CD14-positive monocyte (primary cell): ENCODE measurements at regions not wholly inside any gene's neighbourhood (a gene's known extent, or its start where the extent isn't known, plus 50 kb on each side); places are given as distances from the start of the nearest gene placed in this dataset.

ENCODE experiments used
- DNase-seq, 3 donors: peaks; one replicate each; pipeline ENCODE4 v3.0.0-alpha.2; 2011 to 2022
- H2AFZ ChIP-seq: 2 replicates; pipeline ENCODE4 v1.6.0; 2012; ENCODE audit warnings: mild to moderate bottlenecking, low read depth, low read length, inconsistent platforms; ENCODE audit not compliant: insufficient read depth, poor library complexity, severe bottlenecking
- H3K27ac ChIP-seq, 2 donors: 1 replicate in 1 of 2; 2 replicates in 1 of 2; pipeline ENCODE4 v1.5.1; 2012 to 2013; ENCODE audit warnings: low read length in 2 of 2, control low read depth in 1 of 2, inconsistent platforms in 1 of 2, low read depth in 1 of 2, mild to moderate bottlenecking in 1 of 2
- H3K27me3 ChIP-seq, 2 donors: one replicate each; pipeline versions ENCODE4 v1.6.0 to v1.6.1; 2011 to 2013; ENCODE audit warnings: low read length in 2 of 2; ENCODE audit not compliant: control insufficient read depth in 2 of 2, insufficient read depth in 2 of 2
- H3K36me3 ChIP-seq, 2 donors: replicated peaks in 1 of 2; 1 replicate in 1 of 2; 2 replicates in 1 of 2; pipeline versions ENCODE4 v1.5.1 to v1.6.1; 2012 to 2013; ENCODE audit warnings: low read length in 2 of 2, control low read depth in 1 of 2, inconsistent platforms in 1 of 2, mild to moderate bottlenecking in 1 of 2; ENCODE audit not compliant: insufficient read depth in 2 of 2, control insufficient read depth in 1 of 2
- H3K4me1 ChIP-seq, 2 donors: 1 replicate in 1 of 2; 2 replicates in 1 of 2; pipeline versions ENCODE4 v1.5.1 to v1.6.1; 2012 to 2013; ENCODE audit warnings: low read length in 2 of 2, control low read depth in 1 of 2, inconsistent platforms in 1 of 2, mild to moderate bottlenecking in 1 of 2, moderate library complexity in 1 of 2; ENCODE audit not compliant: insufficient read depth in 2 of 2, control insufficient read depth in 1 of 2
- H3K4me2 ChIP-seq: replicated peaks from 2 replicates; pipeline ENCODE3; 2012; ENCODE audit warnings: low read length, moderate library complexity, mild to moderate bottlenecking; ENCODE audit not compliant: poor library complexity, severe bottlenecking; ENCODE audit errors: extremely low read depth
- H3K4me3 ChIP-seq, 3 experiments: fragments of 200-600 bp in 1 of 3; sonication (generic) in 1 of 3; replicated peaks in 1 of 3; 1 replicate in 2 of 3; 2 replicates in 1 of 3; pipeline ENCODE4 v1.5.1; 2011 to 2013; ENCODE audit warnings: low read length in 3 of 3, mild to moderate bottlenecking in 3 of 3, control low read depth in 2 of 3, low read depth in 2 of 3, inconsistent platforms in 1 of 3, moderate library complexity in 1 of 3
- H3K79me2 ChIP-seq: 2 replicates; pipeline ENCODE4 v1.6.0; 2012; ENCODE audit warnings: mild to moderate bottlenecking, control low read depth, inconsistent platforms, low read length, moderate library complexity; ENCODE audit not compliant: insufficient read depth
- H3K9ac ChIP-seq: 2 replicates; pipeline ENCODE4 v1.6.0; 2017; ENCODE audit warnings: low read length, mild to moderate bottlenecking; ENCODE audit not compliant: insufficient read depth, poor library complexity, severe bottlenecking
- H3K9me3 ChIP-seq, 2 donors: replicated peaks in 1 of 2; 1 replicate in 1 of 2; 2 replicates in 1 of 2; pipeline versions ENCODE4 v1.5.1 to v1.6.1; 2012 to 2013; ENCODE audit warnings: low read length in 2 of 2, control low read depth in 1 of 2; ENCODE audit not compliant: control insufficient read depth in 1 of 2, insufficient read depth in 1 of 2
- H4K20me1 ChIP-seq: 2 replicates; pipeline ENCODE4 v1.6.0; 2012; ENCODE audit warnings: mild to moderate bottlenecking, low read length, control low read depth, moderate library complexity; ENCODE audit not compliant: insufficient read depth
- H3K27ac Mint-ChIP-seq, 7 donors: one replicate each; pipeline ENCODE4 v1.8.0; 2020; ENCODE audit warnings: mild to moderate bottlenecking in 7 of 7, mixed read lengths in 7 of 7, moderate library complexity in 6 of 7, inconsistent platforms in 2 of 7
- H3K27me3 Mint-ChIP-seq, 3 donors: one replicate each; pipeline ENCODE4 v1.8.0; 2021 to 2022; ENCODE audit warnings: low read depth in 3 of 3, mild to moderate bottlenecking in 3 of 3, mixed read lengths in 3 of 3, moderate library complexity in 3 of 3, inconsistent platforms in 1 of 3
- H3K36me3 Mint-ChIP-seq, 2 donors: one replicate each; pipeline ENCODE4 v1.8.0; 2020; ENCODE audit warnings: mixed read lengths in 2 of 2, inconsistent platforms in 1 of 2, mild to moderate bottlenecking in 1 of 2
- H3K4me1 Mint-ChIP-seq: one replicate; pipeline ENCODE4 v1.8.0; 2020; ENCODE audit warnings: mild to moderate bottlenecking, mixed read lengths
- H3K4me3 Mint-ChIP-seq, 2 donors: one replicate each; pipeline ENCODE4 v1.8.0; 2020; ENCODE audit warnings: mild to moderate bottlenecking in 2 of 2, mixed read lengths in 2 of 2, moderate library complexity in 1 of 2
- H3K9me3 Mint-ChIP-seq, 7 donors: one replicate each; pipeline ENCODE4 v1.8.0; 2020 to 2022; ENCODE audit warnings: mixed read lengths in 7 of 7, mild to moderate bottlenecking in 6 of 7, moderate library complexity in 6 of 7, inconsistent platforms in 2 of 7
- WGBS: methylation state at CpG from one replicate; pipeline ENCODE4 v1.1.5; 2013; ENCODE audit warnings: missing lambda C conversion rate; ENCODE audit not compliant: insufficient coverage; 5-methylcytosine and 5-hydroxymethylcytosine counted together
- intact Hi-C, 2 donors: fragments of 100-400 bp; cut with micrococcal nuclease; formaldehyde crosslinking; loops; one replicate each; pipeline versions ENCODE4 v1.15.0 to v1.15.1; 2023
- TF ChIP-seq, protein P1 (sequence below): fragments of 200-600 bp; IDR thresholded peaks from one replicate; pipeline ENCODE4 v1.8.0; 2022; ENCODE audit warnings: antibody characterized with exemption, mild to moderate bottlenecking

DNA sequence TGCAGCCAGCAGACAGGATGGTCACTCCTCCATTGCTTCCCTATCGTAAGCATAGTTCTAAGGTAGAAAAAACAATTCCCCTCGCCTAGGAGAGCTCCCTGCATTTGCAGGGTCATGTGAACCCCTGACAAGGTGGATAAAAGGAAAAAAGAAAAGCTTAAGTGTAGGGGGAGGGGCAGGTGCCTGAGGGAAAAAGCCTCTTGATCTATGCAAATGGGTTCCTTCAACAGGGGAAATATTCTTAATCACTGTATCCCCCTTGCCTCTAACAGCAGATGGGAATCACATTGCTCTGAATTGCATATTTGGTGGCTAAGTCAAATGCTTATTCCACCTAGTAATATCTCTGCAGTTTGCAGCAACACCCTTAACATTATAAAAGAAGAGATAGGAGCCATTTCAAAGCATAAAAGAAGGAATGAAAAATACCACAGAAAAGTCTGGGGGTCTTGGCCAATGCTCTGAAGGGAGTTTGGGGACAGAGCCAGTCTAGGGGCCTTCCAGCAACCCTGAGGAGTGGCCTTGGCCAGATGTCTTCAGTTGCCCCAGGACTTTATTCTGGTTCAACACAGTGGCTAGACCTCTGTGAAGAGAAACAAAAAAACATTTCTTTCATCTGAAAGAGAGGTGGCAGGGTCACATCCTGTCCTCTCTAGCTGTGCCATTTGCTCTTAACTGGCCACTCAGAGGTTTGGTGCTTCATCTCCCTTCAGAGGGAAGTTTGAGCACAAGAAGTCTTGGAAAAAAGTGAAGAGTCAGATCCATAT, 660.4 kb upstream of the GJE1 start:
- no peak overlapping the region for H3K27ac Mint-ChIP-seq
- H3K27ac ChIP-seq, result no peak overlapping the region

GRCh38 chr6:141470810-141471209, 661.9 kb upstream of the GJE1 start:
- H2AFZ ChIP-seq, result no peak overlapping the region

More for the DNA sequence above, 660.4 kb upstream of the GJE1 start:
- Mint-ChIP-seq H3K4me1 (no peaks in the 10 kb centered on the region), H3K4me3 (no peak overlapping the region), H3K9me3 (peaks cover 2 to 9% (median 7%) of the 10 kb centered on the region in 7 donors), H3K36me3 (no peaks in the 10 kb centered on the region), H3K27me3 (no peaks in the 10 kb centered on the region)
- no peak for DNase-seq
- no peak overlapping the region for H3K9ac ChIP-seq
- no peaks in the 10 kb centered on the region for H3K4me1 ChIP-seq
- no peak overlapping the region for H3K4me3 ChIP-seq
- no peak overlapping the region for H3K4me2 ChIP-seq
- no peaks in the 10 kb centered on the region for H3K27me3 ChIP-seq
- H4K20me1 ChIP-seq, result no peaks in the 10 kb centered on the region
- intact Hi-C loops, result no loop called here
- TF ChIP-seq, protein P1, sequence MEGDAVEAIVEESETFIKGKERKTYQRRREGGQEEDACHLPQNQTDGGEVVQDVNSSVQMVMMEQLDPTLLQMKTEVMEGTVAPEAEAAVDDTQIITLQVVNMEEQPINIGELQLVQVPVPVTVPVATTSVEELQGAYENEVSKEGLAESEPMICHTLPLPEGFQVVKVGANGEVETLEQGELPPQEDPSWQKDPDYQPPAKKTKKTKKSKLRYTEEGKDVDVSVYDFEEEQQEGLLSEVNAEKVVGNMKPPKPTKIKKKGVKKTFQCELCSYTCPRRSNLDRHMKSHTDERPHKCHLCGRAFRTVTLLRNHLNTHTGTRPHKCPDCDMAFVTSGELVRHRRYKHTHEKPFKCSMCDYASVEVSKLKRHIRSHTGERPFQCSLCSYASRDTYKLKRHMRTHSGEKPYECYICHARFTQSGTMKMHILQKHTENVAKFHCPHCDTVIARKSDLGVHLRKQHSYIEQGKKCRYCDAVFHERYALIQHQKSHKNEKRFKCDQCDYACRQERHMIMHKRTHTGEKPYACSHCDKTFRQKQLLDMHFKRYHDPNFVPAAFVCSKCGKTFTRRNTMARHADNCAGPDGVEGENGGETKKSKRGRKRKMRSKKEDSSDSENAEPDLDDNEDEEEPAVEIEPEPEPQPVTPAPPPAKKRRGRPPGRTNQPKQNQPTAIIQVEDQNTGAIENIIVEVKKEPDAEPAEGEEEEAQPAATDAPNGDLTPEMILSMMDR, result no peak
- WGBS, result no CpG with 5 or more reads among the region's 2 CpGs
- H3K79me2 ChIP-seq, result no peaks in the 10 kb centered on the region
- peaks cover 0 to 3% of the 10 kb centered on the region in 2 donors for H3K9me3 ChIP-seq
- no peaks in the 10 kb centered on the region for H3K36me3 ChIP-seq
- no peak overlapping the region for H2AFZ ChIP-seq

More at GRCh38 chr6:141470810-141471209, 661.9 kb upstream of the GJE1 start:
- Mint-ChIP-seq H3K36me3 (no peaks in the 10 kb centered on the region), H3K27ac (no peak overlapping the region), H3K4me3 (no peak overlapping the region), H3K9me3 (peaks cover 2 to 9% (median 7%) of the 10 kb centered on the region in 7 donors), H3K27me3 (no peaks in the 10 kb centered on the region), H3K4me1 (no peaks in the 10 kb centered on the region)
- peaks cover 0 to 3% of the 10 kb centered on the region in 2 donors for H3K9me3 ChIP-seq
- no peak overlapping the region for H3K9ac ChIP-seq
- WGBS, result 93% methylated on average over 2 of the region's 2 CpGs
- no peak overlapping the region for H3K27ac ChIP-seq
- no peaks in the 10 kb centered on the region for H3K4me1 ChIP-seq
- H3K4me3 ChIP-seq, result no peak overlapping the region
- no peaks in the 10 kb centered on the region for H3K27me3 ChIP-seq
- H3K79me2 ChIP-seq, result no peaks in the 10 kb centered on the region
- H3K4me2 ChIP-seq, result no peak overlapping the region
- no peaks in the 10 kb centered on the region for H3K36me3 ChIP-seq
- intact Hi-C loops, result no loop called here
- no peak for DNase-seq
- no peaks in the 10 kb centered on the region for H4K20me1 ChIP-seq
- TF ChIP-seq, protein P1, result no peak
